Activated CD4-positive, alpha-beta memory T cell treated with anti-CD3 and anti-CD28 coated beads for 36 hours (primary cell): ENCODE measurements at regions not wholly inside any gene's neighbourhood (a gene's known extent, or its start where the extent isn't known, plus 50 kb on each side); places are given as distances from the start of the nearest gene placed in this dataset.
"Not testable (repeated sequence)": the region's sequence is repeated elsewhere in the genome, so short reads cannot be mapped to it uniquely, and the experiment has no call there.

Experiments
- CTCF ChIA-PET: fragments of 350-600 bp; sonication (Branson Sonifier 250); formaldehyde crosslinking; loops from one replicate; lab custom pipeline; 2021; ENCODE audit warnings: antibody characterized with exemption, inconsistent platforms; lab: Charles Lee
- POLR2A ChIA-PET: fragments of 350-600 bp; sonication (Branson Sonifier 250); formaldehyde crosslinking; loops from one replicate; lab custom pipeline; 2021; ENCODE audit warnings: antibody characterized with exemption; lab: Charles Lee
- DNase-seq: peaks from one replicate; pipeline ENCODE4 v3.0.0-alpha.2; 2020
- H3K27ac Mint-ChIP-seq: one replicate; pipeline ENCODE4 v1.8.0; 2021; ENCODE audit warnings: mixed read lengths
- H3K27me3 Mint-ChIP-seq: one replicate; pipeline ENCODE4 v1.8.0; 2021; ENCODE audit warnings: mixed read lengths
- H3K36me3 Mint-ChIP-seq: one replicate; pipeline ENCODE4 v1.8.0; 2021; ENCODE audit warnings: mixed read lengths
- H3K4me1 Mint-ChIP-seq: one replicate; pipeline ENCODE4 v1.8.0; 2021; ENCODE audit warnings: low read depth, mixed read lengths
- H3K4me3 Mint-ChIP-seq: one replicate; pipeline ENCODE4 v1.8.0; 2021; ENCODE audit warnings: mild to moderate bottlenecking, mixed read lengths
- H3K9me3 Mint-ChIP-seq: one replicate; pipeline ENCODE4 v1.8.0; 2021; ENCODE audit warnings: mixed read lengths
- intact Hi-C: fragments of 100-400 bp; cut with micrococcal nuclease; formaldehyde crosslinking; loops from one replicate; pipeline ENCODE4 v1.15.1; 2023

GRCh38 chr2:109712123-109712449 is 82.0 kb upstream of the RGPD5 start:
- Mint-ChIP-seq H3K27ac (no peak overlapping the region), H3K27me3 (peaks cover 3% of the 10 kb centered on the region), H3K4me3 (no peak overlapping the region), H3K9me3 (no peaks in the 10 kb centered on the region), H3K4me1 (no peaks in the 10 kb centered on the region), H3K36me3 (no peaks in the 10 kb centered on the region)
- no peak for DNase-seq
- POLR2A ChIA-PET, result no interaction called here
- CTCF ChIA-PET, result no interaction called here
- intact Hi-C loops, result loop anchor here (10.0 kb wide), 1 partner anchor 167 kb away; no protein-coding TSS in a partner anchor

DNA sequence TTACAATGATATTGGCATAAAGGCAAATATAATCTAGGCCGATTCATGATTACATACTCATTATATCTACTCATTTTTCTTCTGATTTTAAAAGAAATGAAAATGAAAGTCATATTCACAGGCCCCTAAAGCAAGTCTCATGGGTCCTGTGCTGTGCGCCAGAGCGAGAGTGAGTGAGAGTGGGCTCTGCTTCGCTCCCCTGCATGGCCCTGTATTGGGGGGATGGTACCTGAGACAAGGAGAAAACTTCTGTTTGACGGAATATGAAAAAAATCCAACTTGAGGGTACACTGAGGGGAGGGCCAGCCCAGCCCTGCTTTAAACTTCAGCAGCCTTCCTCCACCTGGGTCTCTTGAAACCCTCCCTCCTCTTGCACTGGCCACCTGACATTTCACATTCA is 81.4 kb upstream of the RGPD5 start:
- Mint-ChIP-seq H3K9me3 (no peaks in the 10 kb centered on the region), H3K4me3 (no peak overlapping the region), H3K27ac (no peak overlapping the region), H3K36me3 (no peaks in the 10 kb centered on the region), H3K4me1 (no peaks in the 10 kb centered on the region), H3K27me3 (peaks cover 3% of the 10 kb centered on the region)
- ChIA-PET CTCF (no interaction called here), POLR2A (no interaction called here)
- intact Hi-C loops, result loop anchor here (10.0 kb wide), 1 partner anchor 168 kb away; no protein-coding TSS in a partner anchor
- DNase-seq, result no peak

- no peaks in the 10 kb centered on the region for H3K4me1 Mint-ChIP-seq
- no peak overlapping the region for H3K4me3 Mint-ChIP-seq
- peaks cover 5% of the 10 kb centered on the region for H3K27me3 Mint-ChIP-seq
- ChIA-PET CTCF (interaction anchor here (3.1 kb wide), 1 partner anchor 169 kb away, joined by 12 read pairs; no protein-coding TSS in a partner anchor), POLR2A (no interaction called here)
- H3K9me3 Mint-ChIP-seq, result no peaks in the 10 kb centered on the region
- DNase-seq, result peak; percentile 13
- intact Hi-C loops, result loop anchor here (10.0 kb wide), 1 partner anchor 171 kb away; no protein-coding TSS in a partner anchor
- H3K36me3 Mint-ChIP-seq, result no peaks in the 10 kb centered on the region
- no peak overlapping the region for H3K27ac Mint-ChIP-seq
These were observed 78.7 kb upstream of the RGPD5 start for GRCh38 chr2:109715313-109715805.

DNA sequence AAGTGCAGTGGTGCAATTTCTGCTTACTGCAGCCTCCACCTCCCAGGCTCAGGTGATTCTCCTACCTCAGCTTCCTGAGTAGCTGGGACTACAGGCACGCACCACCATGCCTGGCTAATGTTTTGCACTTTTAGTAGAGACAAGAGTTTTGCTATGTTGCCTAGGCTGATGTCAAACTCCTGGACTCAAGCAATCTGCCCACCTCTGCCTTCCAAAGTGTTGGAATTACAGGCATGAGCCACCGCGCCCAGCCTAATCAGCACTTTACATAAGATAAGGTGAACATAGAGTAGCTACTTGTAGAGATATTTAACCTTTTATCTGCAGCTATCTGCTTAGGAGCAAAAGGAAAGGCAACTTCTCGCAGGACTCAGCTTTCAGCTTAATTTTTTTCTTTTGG is 77.5 kb upstream of the RGPD5 start:
- H3K4me3 Mint-ChIP-seq, H3K27me3 Mint-ChIP-seq, H3K9me3 Mint-ChIP-seq, H3K36me3 Mint-ChIP-seq, POLR2A ChIA-PET, DNase-seq, H3K4me1 Mint-ChIP-seq, H3K27ac Mint-ChIP-seq: not testable (repeated sequence)
- intact Hi-C loops, result loop anchor here (10.0 kb wide), 1 partner anchor 172 kb away; no protein-coding TSS in a partner anchor
- CTCF ChIA-PET, result interaction anchor here (3.1 kb wide), 1 partner anchor 170 kb away, joined by 12 read pairs; no protein-coding TSS in a partner anchor

GRCh38 chr2:109718139-109718538 is 76.0 kb upstream of the RGPD5 start:
- peaks cover 5% of the 10 kb centered on the region for H3K27me3 Mint-ChIP-seq
- no peak for DNase-seq
- no peak overlapping the region for H3K27ac Mint-ChIP-seq
- ChIA-PET POLR2A (no interaction called here), CTCF (no interaction called here)
- no peaks in the 10 kb centered on the region for H3K9me3 Mint-ChIP-seq
- no peak overlapping the region for H3K4me3 Mint-ChIP-seq
- H3K36me3 Mint-ChIP-seq, result no peaks in the 10 kb centered on the region
- intact Hi-C loops, result loop anchor here (10.0 kb wide), 1 partner anchor 173 kb away; no protein-coding TSS in a partner anchor
- H3K4me1 Mint-ChIP-seq, result no peaks in the 10 kb centered on the region

DNA sequence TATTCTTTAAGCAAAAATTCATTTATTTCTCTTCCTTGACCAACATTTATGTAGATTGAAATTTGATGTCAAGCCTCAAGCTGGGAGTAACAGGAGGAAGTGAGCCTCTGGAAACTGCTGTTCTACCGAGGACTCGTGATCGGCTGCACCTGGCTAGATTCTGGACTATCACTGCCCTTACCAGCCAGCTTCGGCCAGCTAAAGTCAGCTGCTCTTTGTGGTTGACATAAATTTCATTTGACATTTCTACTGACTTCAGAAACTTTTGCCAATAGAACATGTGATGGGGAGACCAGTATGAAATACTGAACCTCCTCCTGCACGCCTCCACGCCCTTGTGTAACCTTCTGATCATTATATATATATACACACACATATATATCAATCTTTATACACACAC is 74.2 kb upstream of the RGPD5 start:
- CTCF ChIA-PET, result no interaction called here
- POLR2A ChIA-PET, result no interaction called here
- Mint-ChIP-seq H3K27me3 (peaks cover 8% of the 10 kb centered on the region), H3K9me3 (no peaks in the 10 kb centered on the region), H3K27ac (no peak overlapping the region), H3K4me1 (no peaks in the 10 kb centered on the region), H3K4me3 (no peak overlapping the region), H3K36me3 (no peaks in the 10 kb centered on the region)
- no peak for DNase-seq
- intact Hi-C loops, result loop anchor here (10.0 kb wide), 1 partner anchor 175 kb away; no protein-coding TSS in a partner anchor

- intact Hi-C loops, result no loop called here
- DNase-seq, result no peak
- Mint-ChIP-seq H3K9me3 (no peaks in the 10 kb centered on the region), H3K4me1 (no peaks in the 10 kb centered on the region), H3K27me3 (peaks cover 9% of the 10 kb centered on the region), H3K36me3 (no peaks in the 10 kb centered on the region), H3K27ac (no peak overlapping the region), H3K4me3 (no peak overlapping the region)
- ChIA-PET CTCF (no interaction called here), POLR2A (no interaction called here)
These were observed 73.6 kb upstream of the RGPD5 start for GRCh38 chr2:109720380-109721106.

DNA sequence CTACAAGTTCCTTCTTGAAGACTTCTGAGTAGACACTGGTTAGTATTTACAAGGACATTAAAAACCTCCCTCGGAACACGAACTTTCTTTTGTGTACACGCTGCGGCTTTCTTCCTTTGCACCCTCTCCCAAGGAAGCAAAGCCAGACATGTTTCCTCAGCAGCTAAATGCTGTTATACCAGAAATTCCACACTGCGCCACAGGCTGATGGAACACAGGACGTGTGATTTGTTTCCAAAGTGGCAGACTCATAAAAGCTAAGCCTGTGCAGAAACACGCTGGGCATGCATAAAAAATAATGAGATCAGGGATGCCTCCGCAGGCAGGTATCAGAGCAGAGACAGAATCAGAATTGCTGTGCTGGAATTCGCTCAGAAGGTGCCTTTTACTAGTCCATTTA is 73.0 kb upstream of the RGPD5 start:
- peaks cover 7% of the 10 kb centered on the region for H3K27me3 Mint-ChIP-seq
- H3K9me3 Mint-ChIP-seq, result no peaks in the 10 kb centered on the region
- DNase-seq, result no peak
- no peaks in the 10 kb centered on the region for H3K4me1 Mint-ChIP-seq
- H3K27ac Mint-ChIP-seq, result no peak overlapping the region
- H3K4me3 Mint-ChIP-seq, result no peak overlapping the region
- ChIA-PET POLR2A (no interaction called here), CTCF (no interaction called here)
- no peaks in the 10 kb centered on the region for H3K36me3 Mint-ChIP-seq
- intact Hi-C loops, result no loop called here

DNA sequence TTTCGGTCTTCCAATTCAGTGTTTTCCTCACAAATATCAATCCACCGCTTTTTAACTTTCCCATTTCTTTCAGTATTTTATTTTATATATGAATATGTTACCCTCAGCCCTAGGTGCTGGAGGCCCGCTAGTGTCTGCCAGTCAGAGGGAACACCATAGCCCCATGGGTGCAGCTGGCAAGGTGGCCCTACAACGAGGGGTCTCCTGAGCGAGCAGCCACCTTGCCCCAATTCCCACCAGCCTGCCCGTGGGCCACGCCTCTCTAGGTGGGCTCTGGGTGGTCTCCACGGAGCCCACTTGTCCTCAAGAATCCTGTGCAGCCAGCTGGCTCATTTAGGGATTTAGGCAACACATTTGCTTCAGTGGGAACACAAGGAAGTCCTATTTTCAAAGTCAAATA is 72.5 kb upstream of the RGPD5 start:
- intact Hi-C loops, result no loop called here
- H3K4me1 Mint-ChIP-seq, result no peaks in the 10 kb centered on the region
- no peaks in the 10 kb centered on the region for H3K9me3 Mint-ChIP-seq
- no peak overlapping the region for H3K4me3 Mint-ChIP-seq
- ChIA-PET POLR2A (interaction anchor here (0.6 kb wide), 1 partner anchor 9 kb away, joined by 3 read pairs; no protein-coding TSS in a partner anchor), CTCF (no interaction called here)
- no peaks in the 10 kb centered on the region for H3K36me3 Mint-ChIP-seq
- no peak for DNase-seq
- H3K27ac Mint-ChIP-seq, result no peak overlapping the region
- H3K27me3 Mint-ChIP-seq, result peaks cover 7% of the 10 kb centered on the region

GRCh38 chr2:109722026-109722425 is 72.1 kb upstream of the RGPD5 start:
- H3K36me3 Mint-ChIP-seq, result no peaks in the 10 kb centered on the region
- peaks cover 7% of the 10 kb centered on the region for H3K27me3 Mint-ChIP-seq
- H3K27ac Mint-ChIP-seq, result no peak overlapping the region
- CTCF ChIA-PET, result no interaction called here
- H3K4me1 Mint-ChIP-seq, result no peaks in the 10 kb centered on the region
- DNase-seq, result no peak
- intact Hi-C loops, result no loop called here
- H3K9me3 Mint-ChIP-seq, result no peaks in the 10 kb centered on the region
- no peak overlapping the region for H3K4me3 Mint-ChIP-seq
- POLR2A ChIA-PET, result interaction anchor here (0.6 kb wide), 1 partner anchor 9 kb away, joined by 3 read pairs; no protein-coding TSS in a partner anchor

DNA sequence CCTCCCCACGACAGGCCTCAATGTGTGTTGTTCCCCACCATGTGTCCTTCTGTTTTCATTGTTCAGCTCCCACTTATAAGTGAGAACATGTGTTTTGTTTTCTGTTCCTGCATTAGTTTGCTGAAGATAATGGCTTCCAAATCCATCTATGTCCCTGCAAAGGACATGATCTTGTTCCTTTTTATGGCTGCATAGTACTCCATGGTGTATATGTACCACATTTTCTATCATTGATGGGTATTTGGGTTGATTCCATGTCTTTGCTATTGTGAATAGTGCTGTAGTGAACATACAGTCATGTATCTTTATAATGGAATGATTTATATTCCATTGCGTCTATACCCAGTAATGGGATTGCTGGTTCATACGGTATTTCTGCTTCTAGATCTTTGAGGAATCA is 71.5 kb upstream of the RGPD5 start:
- H3K4me1 Mint-ChIP-seq, H3K9me3 Mint-ChIP-seq, H3K4me3 Mint-ChIP-seq, H3K27ac Mint-ChIP-seq, intact Hi-C loops, H3K27me3 Mint-ChIP-seq, CTCF ChIA-PET, DNase-seq, H3K36me3 Mint-ChIP-seq, POLR2A ChIA-PET: not testable (repeated sequence)

GRCh38 chr2:109723153-109723552 is 71.0 kb upstream of the RGPD5 start:
- H3K4me1 Mint-ChIP-seq, H3K9me3 Mint-ChIP-seq, H3K27me3 Mint-ChIP-seq, POLR2A ChIA-PET, CTCF ChIA-PET, DNase-seq, H3K27ac Mint-ChIP-seq, intact Hi-C loops, H3K36me3 Mint-ChIP-seq, H3K4me3 Mint-ChIP-seq: not testable (repeated sequence)
